ENCODE measurements at regions not wholly inside any gene's neighbourhood (a gene's known extent, or its start where the extent isn't known, plus 50 kb on each side); places are given as distances from the start of the nearest gene placed in this dataset.

- H3K23ac ChIP-seq (ENCODE audit: insufficient read length) = no peak overlapping the region
- CTCF ChIA-PET (ENCODE audit: partially characterized antibody) = interaction anchor here (1.0 to 5.3 kb wide), 11 partner anchors 9 to 173 kb away, joined by 3 to 34 read pairs (median 4); no protein-coding TSS in a partner anchor
- no peaks in the 10 kb centered on the region for H3K79me2 ChIP-seq (ENCODE audit: control insufficient read depth in 1 of 2, insufficient read depth in 2 of 2, low read length in 2 of 2)
- H2AK5ac ChIP-seq (ENCODE audit: low read depth, low read length) = no peak overlapping the region
- no peak overlapping the region for H2BK120ac ChIP-seq (replicated peaks; ENCODE audit: low read depth, low read length)
- no peak overlapping the region for H4K8ac ChIP-seq (ENCODE audit: extremely low read depth, insufficient read depth, low read length)
- no peaks in the 10 kb centered on the region for H3K79me1 ChIP-seq (ENCODE audit: low read depth, low read length)
- no peaks in the 10 kb centered on the region for H3K36me3 ChIP-seq (ENCODE audit: control insufficient read depth in 2 of 4, insufficient read depth in 4 of 4, low read length in 3 of 4)
- no peak overlapping the region for H4K5ac ChIP-seq (ENCODE audit: insufficient read length, low read depth, low read length)
- H3K14ac ChIP-seq (ENCODE audit: insufficient read length) = no peak overlapping the region
- no peaks in the 10 kb centered on the region for H3K23me2 ChIP-seq (ENCODE audit: low read depth, low read length)
- H3K4me3 ChIP-seq (ENCODE audit: extremely low read depth in 1 of 4, insufficient read depth in 2 of 4, low read depth in 3 of 4, low read length in 4 of 4) = no peak overlapping the region
- POLR2A ChIA-PET (ENCODE audit: partially characterized antibody) = no interaction called here
- peaks cover 51 to 86% (median 70%) of the 10 kb centered on the region in 4 experiments for H3K27me3 ChIP-seq (replicated peaks in 1 of 4; ENCODE audit: control insufficient read depth in 3 of 4, extremely low read depth in 1 of 4, insufficient read depth in 3 of 4, low read length in 3 of 4)
- H2BK15ac ChIP-seq (ENCODE audit: low read length) = no peak overlapping the region
- no peak for DNase-seq (ENCODE audit: low read depth in 1 of 2, low spot score in 2 of 2)
- H3K56ac ChIP-seq (replicated peaks; ENCODE audit: insufficient read length, low read depth, low read length) = no peak overlapping the region
- H2BK12ac ChIP-seq (ENCODE audit: low read depth, low read length) = 0 out of 2 replicates have a peak overlapping the region, but pooled peaks have one; percentile 31
- no peak overlapping the region for H3K18ac ChIP-seq (ENCODE audit: extremely low read depth, low read length)
- no peak overlapping the region for H3K27ac ChIP-seq (ENCODE audit: low read depth, low read length)
- no peak for FAIRE-seq
- no peak overlapping the region for H3K4me2 ChIP-seq (ENCODE audit: insufficient read depth in 1 of 2, low read depth in 2 of 2, low read length in 2 of 2)
- H2AFZ ChIP-seq (ENCODE audit: low read length) = no peak overlapping the region
- H4K20me1 ChIP-seq (replicated peaks in 1 of 2; ENCODE audit: control insufficient read depth in 1 of 2, insufficient read depth in 2 of 2, low read length in 2 of 2) = peaks cover 0 to 2% of the 10 kb centered on the region in 2 experiments
- no peak overlapping the region for H2BK5ac ChIP-seq (ENCODE audit: low read depth, low read length)
- no peak overlapping the region for H3K9ac ChIP-seq (replicated peaks in 1 of 4; ENCODE audit: extremely low read depth in 1 of 4, low read depth in 3 of 4, low read length in 3 of 4)
- H2BK20ac ChIP-seq (ENCODE audit: low read length) = no peak overlapping the region
- H3K9me3 ChIP-seq (ENCODE audit: insufficient read depth in 2 of 2, low read depth in 1 of 2, low read length in 1 of 2) = no peaks in the 10 kb centered on the region
- peaks cover 0 to 7% (median 0%) of the 10 kb centered on the region in 4 experiments; a peak in 3 of 7 replicates for H3K4me1 ChIP-seq (replicated peaks in 1 of 4; ENCODE audit: control insufficient read depth in 3 of 4, insufficient read depth in 4 of 4, low read length in 3 of 4)
- 89% methylated on average over 4 of the region's 4 CpGs; no CpG with 5 or more reads in 1 of the 2 experiments for WGBS, 2 experiments (ENCODE audit: extremely low coverage in 1 of 2, insufficient coverage in 1 of 2, insufficient read length in 1 of 2, insufficient replicate concordance in 2 of 2, low coverage in 1 of 2, low lambda C conversion rate in 2 of 2, missing lambda C conversion rate in 1 of 2)
- no peak overlapping the region for H3K4ac ChIP-seq (replicated peaks; ENCODE audit: insufficient read length, low read depth, low read length)
- H4K91ac ChIP-seq (replicated peaks; ENCODE audit: insufficient read length, low read length) = no peak overlapping the region
- TF ChIP-seq CTCF (IDR thresholded peaks at IDR 0.05; ENCODE audit: control extremely low read depth in 1 of 3, insufficient read depth in 1 of 3, low read depth in 1 of 3, low read length in 3 of 3) (no peak), JUN (IDR thresholded peaks at IDR 0.05; ENCODE audit: low read depth, low read length) (no peak), BRCA1 (IDR thresholded peaks at IDR 0.05; ENCODE audit: low read depth, low read length) (no peak), ZNF274 (IDR thresholded peaks at IDR 0.05; ENCODE audit: borderline replicate concordance, extremely low read depth, low read length) (no peak), POU5F1 (IDR thresholded peaks at IDR 0.05; ENCODE audit: low read depth, low read length) (no peak), TEAD4 (IDR thresholded peaks at IDR 0.05; ENCODE audit: low read depth, low read length) (no peak)
These were observed 49.7 kb upstream of the TOP3B start for GRCh38 chr22:22032099-22032905.
